VCaP (cell line): ENCODE measurements at regions not wholly inside any gene's neighbourhood (a gene's known extent, or its start where the extent isn't known, plus 50 kb on each side); places are given as distances from the start of the nearest gene placed in this dataset.

ENCODE experiments used
- H3K27ac ChIP-seq: fragments of 450-650 bp; 2 replicates; pipeline ENCODE4 v1.5.1; 2017
- CTCF ChIP-seq: fragments of 450-650 bp; conservative IDR thresholded peaks from 2 replicates; pipeline ENCODE4 v1.5.1; 2017; ENCODE audit warnings: mild to moderate bottlenecking, moderate library complexity

DNA sequence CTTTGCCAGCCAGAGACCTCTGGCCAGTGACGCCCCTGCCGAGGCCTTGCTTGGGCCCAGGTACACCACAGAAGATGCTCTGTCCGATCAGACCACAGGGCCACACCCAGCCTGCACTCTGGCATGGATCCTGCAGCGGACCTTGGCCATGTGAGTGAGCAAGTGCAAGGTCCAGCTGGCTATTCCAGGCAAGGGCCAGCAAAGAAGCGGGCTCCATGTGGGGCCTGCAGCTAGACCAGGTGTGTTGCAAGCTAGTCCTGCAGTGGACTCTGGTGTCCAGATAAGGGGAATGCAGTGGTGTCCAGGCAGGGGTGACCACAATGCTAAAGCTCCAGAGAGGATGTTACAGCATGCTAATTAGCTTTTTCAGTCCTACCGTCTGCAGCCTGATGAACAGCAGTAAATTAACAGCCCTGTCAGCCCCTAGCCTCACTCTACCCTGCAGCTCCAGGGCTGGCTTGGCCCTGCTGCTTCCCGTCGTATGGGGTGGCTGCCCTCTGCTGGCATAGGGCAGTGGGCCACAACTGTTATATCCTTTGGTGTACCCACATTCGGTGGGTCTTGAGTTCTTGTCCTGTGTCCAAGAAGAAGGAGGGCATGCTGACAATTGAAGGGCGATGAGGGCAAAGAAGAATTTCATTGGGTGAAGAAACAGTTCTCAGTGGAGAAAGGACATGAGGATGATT is 284.5 kb upstream of the POU5F2 start:
- no peak for TF ChIP-seq CTCF
- H3K27ac ChIP-seq: no peak overlapping the region

- TF ChIP-seq CTCF: no peak
- no peak overlapping the region for H3K27ac ChIP-seq
These were observed 283.2 kb upstream of the POU5F2 start for GRCh38 chr5:94024620-94025019.

DNA sequence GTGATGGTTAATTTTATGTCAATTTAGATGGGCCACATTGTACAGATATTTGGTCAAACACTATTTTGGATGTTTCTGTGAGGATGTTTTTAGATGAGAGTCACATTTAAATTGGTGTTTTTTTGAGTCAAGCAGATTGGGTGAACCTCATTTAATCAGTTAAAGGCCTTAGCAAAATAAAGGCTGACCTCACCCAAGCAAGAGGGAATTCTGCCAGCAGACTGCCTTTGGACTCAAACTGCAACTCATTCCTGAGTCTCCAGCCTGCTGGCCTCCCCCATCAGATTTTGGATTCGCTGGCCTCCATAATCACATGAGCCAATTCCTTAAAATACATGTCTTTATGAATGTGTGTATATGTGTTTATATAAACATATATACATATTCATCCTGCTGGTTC is 282.7 kb upstream of the POU5F2 start:
- TF ChIP-seq CTCF: no peak
- no peak overlapping the region for H3K27ac ChIP-seq

GRCh38 chr5:94021246-94021645 is 279.8 kb upstream of the POU5F2 start:
- peak overlapping the region; percentile 17; the same call in 1 of the 2 replicates for H3K27ac ChIP-seq
- no peak for TF ChIP-seq CTCF

DNA sequence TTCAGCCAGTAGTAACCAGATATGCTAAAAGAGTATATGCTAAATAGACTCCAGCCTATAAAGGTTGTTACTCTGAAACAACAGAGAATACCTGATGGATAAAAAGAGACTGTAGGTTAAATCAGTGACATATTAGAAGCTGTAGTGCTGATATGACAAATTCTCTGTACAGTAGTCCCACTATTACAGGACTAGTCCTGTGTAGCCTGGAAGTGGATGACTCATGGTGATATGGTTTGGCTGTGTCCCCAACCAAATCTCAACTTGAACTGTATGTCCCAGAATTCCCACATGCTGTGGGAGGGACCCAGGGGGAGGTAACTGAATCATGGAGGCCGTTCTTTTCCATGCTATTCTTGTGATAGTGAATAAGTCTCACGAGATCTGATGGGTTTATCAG is 276.2 kb upstream of the POU5F2 start:
- no peak overlapping the region for H3K27ac ChIP-seq
- TF ChIP-seq CTCF: no peak

GRCh38 chr5:94010814-94011213 is 269.4 kb upstream of the POU5F2 start:
- H3K27ac ChIP-seq: no peak overlapping the region
- no peak for TF ChIP-seq CTCF

GRCh38 chr5:94009161-94009560 is 267.8 kb upstream of the POU5F2 start:
- no peak for TF ChIP-seq CTCF
- H3K27ac ChIP-seq: no peak overlapping the region
